HepG2 (cell line): ENCODE measurements at regions not wholly inside any gene's neighbourhood (a gene's known extent, or its start where the extent isn't known, plus 50 kb on each side); places are given as distances from the start of the nearest gene placed in this dataset.

ENCODE experiments used
- ATAC-seq: fragments of 200-7000 bp; cut with Tn5 transposase; 3 replicates; pipeline ENCODE4 v1.9.1; 2020; ENCODE audit warnings: mild to moderate bottlenecking, moderate library complexity
- BruUV-seq: library from RNA; stranded (reverse); fragments of 400-500 nt; replicated peaks from 2 replicates; lab custom pipeline; 2021; lab: Mats Ljungman, UMichigan
- CTCF ChIA-PET: fragments of 300-600 bp; formaldehyde crosslinking; extraction: SDS; loops from one replicate; lab custom pipeline; 2021; ENCODE audit warnings: low total read pairs, inconsistent platforms, low intra/inter-chr PET ratio; lab: Yijun Ruan, JAX
- POLR2A ChIA-PET: fragments of 350-600 bp; sonication (Branson Sonifier 250); formaldehyde crosslinking; loops from one replicate; lab custom pipeline; 2020; ENCODE audit warnings: antibody characterized with exemption, inconsistent platforms; lab: Yijun Ruan, JAX
- DNase-seq: peaks from one replicate; pipeline ENCODE4 v3.0.0-alpha.2; 2015; ENCODE audit warnings: low spot score
- FAIRE-seq: peaks from 3 replicates; lab custom pipeline; 2011; peaks lifted over from hg19 to GRCh38; lab: Jason Lieb, UNC
- H2AFZ ChIP-seq: one replicate; pipeline ENCODE4 v1.6.1; 2011; ENCODE audit warnings: low read length, inconsistent platforms
- H3K27ac ChIP-seq: fragments of 300-600 bp; 3 replicates; pipeline ENCODE4 v1.8.0; 2011; ENCODE audit warnings: mixed run types, mild to moderate bottlenecking, mixed read lengths, low read length, inconsistent platforms; ENCODE audit not compliant: insufficient read depth; ENCODE audit errors: extremely low read length
- H3K27me3 ChIP-seq, 2 experiments: fragments of 200-600 bp in 1 of 2; 2 replicates in 1 of 2; 3 replicates in 1 of 2; pipeline versions ENCODE4 v1.6.0 to v1.8.0; 2011; ENCODE audit warnings: low read length in 2 of 2, mild to moderate bottlenecking in 2 of 2, moderate library complexity in 2 of 2, inconsistent platforms in 1 of 2; ENCODE audit not compliant: insufficient read depth in 2 of 2, control insufficient read depth in 1 of 2
- H3K36me3 ChIP-seq, 2 experiments: fragments of 200-600 bp in 1 of 2; replicated peaks in 1 of 2; 2 replicates in 1 of 2; 3 replicates in 1 of 2; pipeline versions ENCODE4 v1.5.1 to v1.8.0; 2011; ENCODE audit warnings: low read length in 2 of 2, inconsistent platforms in 1 of 2; ENCODE audit not compliant: insufficient read depth in 2 of 2, control insufficient read depth in 1 of 2
- H3K4me1 ChIP-seq: 2 replicates; pipeline ENCODE4 v1.5.1; 2012; ENCODE audit warnings: low read length, inconsistent platforms; ENCODE audit not compliant: insufficient read depth
- H3K4me2 ChIP-seq: 2 replicates; pipeline ENCODE4 v1.6.0; 2011; ENCODE audit warnings: low read depth, low read length, inconsistent platforms
- H3K4me3 ChIP-seq, 3 experiments: fragments of 200-600 bp in 1 of 3; sonication (generic), shearing (Covaris generic) in 1 of 3; replicated peaks in 1 of 3; 2 replicates each; pipeline ENCODE4 v1.5.1; 2011 to 2016; ENCODE audit warnings: low read length in 3 of 3, inconsistent platforms in 2 of 3, low read depth in 2 of 3, mild to moderate bottlenecking in 2 of 3, control low read depth in 1 of 3, mixed read lengths in 1 of 3; ENCODE audit not compliant: insufficient read depth in 1 of 3
- H3K79me2 ChIP-seq: one replicate; pipeline ENCODE4 v1.6.1; 2011; ENCODE audit warnings: low read length, inconsistent platforms; ENCODE audit not compliant: insufficient read depth
- H3K9ac ChIP-seq: 2 replicates; pipeline ENCODE4 v1.6.0; 2011; ENCODE audit warnings: mild to moderate bottlenecking, low read depth, low read length, inconsistent platforms; ENCODE audit not compliant: insufficient read depth
- H3K9me3 ChIP-seq: 2 replicates; pipeline ENCODE4 v1.5.1; 2012; ENCODE audit warnings: mild to moderate bottlenecking, low read length
- H4K20me1 ChIP-seq: 2 replicates; pipeline ENCODE4 v1.6.0; 2011; ENCODE audit warnings: inconsistent platforms, mild to moderate bottlenecking, low read length, moderate library complexity; ENCODE audit not compliant: insufficient read depth
- ASH2L ChIP-seq: fragments of 300-600, 200-600 bp; sonication (generic); IDR thresholded peaks from 2 replicates; pipeline ENCODE4 v1.7.0; 2017; ENCODE audit warnings: low read depth, mild to moderate bottlenecking, moderate library complexity, mixed read lengths, low read length; ENCODE audit not compliant: insufficient read length
- EED ChIP-seq: sonication (generic); formaldehyde crosslinking; IDR thresholded peaks from 2 replicates; pipeline ENCODE4 v1.5.0; 2020; ENCODE audit warnings: mild to moderate bottlenecking, missing genetic modification reagents
- GATAD1 ChIP-seq: IDR thresholded peaks from 2 replicates; pipeline ENCODE4 v1.6.1; 2016; ENCODE audit warnings: missing genetic modification reagents, missing compliant biosample characterization
- GTF3A ChIP-seq: sonication (generic); formaldehyde crosslinking; conservative IDR thresholded peaks from 2 replicates; pipeline ENCODE4 v1.4.0; 2020; ENCODE audit warnings: mild to moderate bottlenecking, missing genetic modification reagents
- HMGA1 ChIP-seq: sonication (generic); formaldehyde crosslinking; conservative IDR thresholded peaks from 2 replicates; pipeline ENCODE4 v1.4.0; 2020; ENCODE audit warnings: missing genetic modification reagents
- MED8 ChIP-seq: sonication (generic); formaldehyde crosslinking; IDR thresholded peaks from 2 replicates; pipeline ENCODE4 v1.8.1; 2023; ENCODE audit warnings: mild to moderate bottlenecking, missing genetic modification reagents; ENCODE audit not compliant: insufficient replicate concordance
- PHB2 ChIP-seq: fragments of 450-650 bp; IDR thresholded peaks from 2 replicates; pipeline ENCODE4 v1.6.1; 2018; ENCODE audit not compliant: partially characterized antibody
- RXRB ChIP-seq: IDR thresholded peaks from 2 replicates; pipeline ENCODE4 v1.6.1; 2016; ENCODE audit warnings: borderline replicate concordance, missing genetic modification reagents, missing compliant biosample characterization
- SNAI1 ChIP-seq: sonication (generic); formaldehyde crosslinking; IDR thresholded peaks from 2 replicates; pipeline ENCODE4 v1.5.0; 2020; ENCODE audit warnings: mild to moderate bottlenecking, missing genetic modification reagents, borderline replicate concordance
- THAP7 ChIP-seq: sonication (generic); formaldehyde crosslinking; IDR thresholded peaks from 2 replicates; pipeline ENCODE4 v1.8.1; 2023; ENCODE audit warnings: mild to moderate bottlenecking, missing genetic modification reagents
- WGBS: methylation state at CpG from one replicate; pipeline ENCODE4 v1.1.6; 2017; ENCODE audit warnings: low lambda C conversion rate; 5-methylcytosine and 5-hydroxymethylcytosine counted together
- in situ Hi-C: cut with HindIII; loops from 2 replicates; pipeline ENCODE4 v1.10.0; 2017; ENCODE audit warnings: low pct_unique_long_range_greater_than_20kb; ENCODE audit not compliant: extremely low pct_ligation_motif_present
- intact Hi-C: fragments of 100-400 bp; cut with micrococcal nuclease; formaldehyde crosslinking; loops from one replicate; pipeline ENCODE4 v1.10.0; 2022; ENCODE audit not compliant: unreplicated experiment

GRCh38 chr1:4263699-4264098 lies 363.6 kb upstream of the C1orf174 start:
- Histone ChIP-seq H3K4me1 (peaks cover 48% of the 10 kb centered on the region), H3K79me2 (no peaks in the 10 kb centered on the region), H3K36me3 (no peaks in the 10 kb centered on the region), H3K4me3 (no peak overlapping the region), H3K9me3 (peaks cover 35% of the 10 kb centered on the region), H2AFZ (no peak overlapping the region), H3K27me3 (no peaks in the 10 kb centered on the region), H3K27ac (no peak overlapping the region), H3K4me2 (no peak overlapping the region), H3K9ac (no peak overlapping the region), H4K20me1 (no peaks in the 10 kb centered on the region)
- ChIA-PET CTCF (no interaction called here), POLR2A (no interaction called here)
- no peak for DNase-seq
- FAIRE-seq = no peak
- ATAC-seq = no peak
- in situ Hi-C loops (no loop called here), intact Hi-C loops (no loop called here)
- TF ChIP-seq RXRB (CRISPR knock-in tag) = no peak
- TF ChIP-seq GTF3A (CRISPR knock-in tag) = no peak
- TF ChIP-seq EED (CRISPR knock-in tag) = no peak
- TF ChIP-seq HMGA1 (CRISPR knock-in tag) = no peak
- TF ChIP-seq MED8 (CRISPR knock-in tag) = no peak
- TF ChIP-seq PHB2 = no peak
- no peak for TF ChIP-seq THAP7
- TF ChIP-seq ASH2L = no peak
- no peak for TF ChIP-seq GATAD1 (CRISPR knock-in tag)
- no peak for TF ChIP-seq SNAI1 (CRISPR knock-in tag)
- 87% methylated on average over 2 of the region's 2 CpGs for WGBS
- BruUV-seq = no TSS peak
